ENCODE measurements at regions not wholly inside any gene's neighbourhood (a gene's known extent, or its start where the extent isn't known, plus 50 kb on each side); places are given as distances from the start of the nearest gene placed in this dataset.
A peak's percentile ranks its signal among the peaks of the same experiment; 100 is the strongest.

- no peak for ATAC-seq
Observed at GRCh38 chr6:156110249-156110648, 654.6 kb upstream of the NOX3 start.

GRCh38 chr6:156109713-156110112, 654.1 kb upstream of the NOX3 start:
- no peak for ATAC-seq

- peak; percentile 67 for ATAC-seq
Observed at GRCh38 chr6:156107624-156108101, 652.0 kb upstream of the NOX3 start.

GRCh38 chr6:156102129-156102528, 646.5 kb upstream of the NOX3 start:
- peak; percentile 48 for ATAC-seq

- no peak for ATAC-seq
Observed at GRCh38 chr6:156098839-156099238, 643.2 kb upstream of the NOX3 start.

DNA sequence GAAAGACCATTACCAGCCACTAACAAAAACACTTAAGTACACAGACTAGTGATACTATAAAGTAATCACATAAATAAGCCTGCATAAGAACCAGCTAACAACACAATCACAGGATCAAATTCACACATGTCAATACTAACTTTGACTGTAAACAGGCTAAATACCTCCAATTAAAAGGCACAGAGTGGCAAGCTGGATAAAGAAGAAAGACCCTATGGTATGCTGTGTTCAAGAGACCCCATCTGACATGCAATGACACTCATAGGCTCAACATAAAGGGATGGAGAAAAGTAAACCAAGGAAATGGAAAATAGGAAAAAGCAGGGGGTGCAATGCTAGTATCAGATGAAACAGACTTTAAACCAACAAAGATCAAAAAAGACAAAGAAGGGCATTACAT, 631.8 kb upstream of the NOX3 start:
- ATAC-seq: no peak

GRCh38 chr6:156082012-156082411, 626.4 kb upstream of the NOX3 start:
- ATAC-seq: no peak

GRCh38 chr6:156080371-156080770, 624.7 kb upstream of the NOX3 start:
- ATAC-seq: no peak

DNA sequence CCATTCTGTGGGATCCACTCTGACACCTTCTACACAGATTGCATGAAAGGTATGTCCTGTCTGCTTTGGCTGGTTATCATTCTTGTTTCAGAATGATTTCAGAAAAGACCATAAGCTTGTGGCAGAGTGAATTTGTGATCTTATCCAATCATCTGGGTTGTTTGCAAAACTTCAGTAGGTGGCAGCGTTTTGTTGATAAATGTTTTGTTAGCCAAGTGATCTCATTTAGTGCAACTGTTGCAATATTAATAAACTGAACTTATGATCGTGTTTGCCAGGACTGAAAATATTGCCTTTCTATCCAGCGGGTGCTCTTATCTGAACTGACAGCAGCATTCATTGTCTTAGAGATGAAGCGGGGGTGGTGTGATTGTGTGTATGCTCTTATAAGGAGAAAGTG, 613.2 kb upstream of the NOX3 start:
- no peak for ATAC-seq

GRCh38 chr6:156065849-156066248, 610.2 kb upstream of the NOX3 start:
- ATAC-seq: peak; percentile 95

GRCh38 chr6:156062091-156062563, 606.5 kb upstream of the NOX3 start:
- ATAC-seq: no peak

DNA sequence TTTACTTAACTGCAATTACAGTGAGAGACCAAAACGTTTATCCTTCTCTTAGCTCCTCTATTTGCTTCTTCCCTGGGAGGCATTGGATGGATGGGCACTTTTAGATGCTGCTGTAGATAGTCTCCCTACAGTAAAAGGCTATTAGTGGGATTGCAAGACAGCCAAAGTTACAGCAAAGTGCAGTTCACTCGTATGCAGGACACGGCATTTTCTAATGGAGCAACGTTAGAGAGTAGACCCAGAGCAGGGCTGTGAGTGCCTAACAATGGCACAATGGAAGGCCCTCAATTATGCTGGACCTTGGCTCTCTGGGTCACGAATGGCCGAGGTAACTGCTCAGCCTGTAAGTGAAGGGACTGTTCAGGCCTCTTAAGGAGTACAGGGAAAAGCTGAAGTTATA, 605.8 kb upstream of the NOX3 start:
- ATAC-seq: no peak

GRCh38 chr6:156060013-156060412, 604.4 kb upstream of the NOX3 start:
- no peak for ATAC-seq

DNA sequence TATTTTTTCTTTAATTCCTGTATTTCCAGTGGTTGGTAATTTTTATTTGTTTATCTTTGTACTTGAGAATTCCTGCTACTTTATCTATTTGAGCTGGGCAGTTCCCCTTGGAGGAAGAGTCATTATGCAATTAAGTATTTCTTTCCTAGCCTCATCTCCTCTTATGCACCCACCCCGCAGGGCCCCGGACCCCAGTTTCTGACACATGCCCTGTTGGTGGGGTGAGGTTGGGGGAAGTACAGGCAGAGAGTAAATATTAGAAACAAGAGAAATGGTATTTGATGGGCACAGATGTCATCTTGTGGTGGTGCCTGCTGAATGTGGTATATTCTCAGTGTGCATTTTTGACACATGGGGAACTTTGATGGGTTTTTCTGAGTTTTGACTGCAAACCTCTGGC, 602.7 kb upstream of the NOX3 start:
- no peak for ATAC-seq

GRCh38 chr6:156057869-156058268, 602.2 kb upstream of the NOX3 start:
- no peak for ATAC-seq

DNA sequence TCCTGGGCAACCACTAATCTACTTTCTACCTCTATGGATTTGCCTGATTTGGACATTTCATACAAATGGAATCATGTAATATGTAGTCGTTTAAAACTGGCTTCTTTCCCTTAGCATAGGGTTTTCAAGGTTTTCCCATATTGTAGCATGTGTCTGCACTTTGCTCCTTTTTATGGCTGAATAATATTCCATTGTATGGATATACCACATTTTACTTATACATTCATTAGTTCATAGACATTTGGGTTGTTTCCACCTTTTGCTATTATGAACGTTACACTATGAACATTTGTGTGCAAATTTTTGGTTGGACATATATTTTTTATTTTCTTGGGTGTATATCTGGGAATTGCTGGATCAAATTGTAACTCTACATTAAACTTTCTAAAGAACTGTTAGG, 600.4 kb upstream of the NOX3 start:
- ATAC-seq: no peak

DNA sequence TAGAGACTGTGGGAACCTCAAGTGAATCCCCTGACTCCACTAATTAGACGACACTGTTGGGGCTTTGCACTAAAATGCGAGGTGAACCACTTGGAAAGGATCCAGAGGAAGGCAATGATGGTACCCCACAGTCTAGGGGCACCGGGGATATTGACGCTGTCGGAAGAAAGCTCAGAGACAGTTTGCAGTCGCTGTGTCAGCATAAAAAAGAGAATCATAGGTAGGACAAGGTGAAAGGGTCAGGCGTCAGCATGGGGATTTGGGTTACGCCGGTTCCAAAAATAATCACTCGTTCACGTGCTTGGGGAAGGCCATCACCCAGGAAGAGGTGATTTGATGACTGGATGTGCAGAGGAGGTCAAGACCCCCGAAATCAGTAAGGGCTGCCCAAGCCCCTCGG, 598.0 kb upstream of the NOX3 start:
- ATAC-seq: no peak

DNA sequence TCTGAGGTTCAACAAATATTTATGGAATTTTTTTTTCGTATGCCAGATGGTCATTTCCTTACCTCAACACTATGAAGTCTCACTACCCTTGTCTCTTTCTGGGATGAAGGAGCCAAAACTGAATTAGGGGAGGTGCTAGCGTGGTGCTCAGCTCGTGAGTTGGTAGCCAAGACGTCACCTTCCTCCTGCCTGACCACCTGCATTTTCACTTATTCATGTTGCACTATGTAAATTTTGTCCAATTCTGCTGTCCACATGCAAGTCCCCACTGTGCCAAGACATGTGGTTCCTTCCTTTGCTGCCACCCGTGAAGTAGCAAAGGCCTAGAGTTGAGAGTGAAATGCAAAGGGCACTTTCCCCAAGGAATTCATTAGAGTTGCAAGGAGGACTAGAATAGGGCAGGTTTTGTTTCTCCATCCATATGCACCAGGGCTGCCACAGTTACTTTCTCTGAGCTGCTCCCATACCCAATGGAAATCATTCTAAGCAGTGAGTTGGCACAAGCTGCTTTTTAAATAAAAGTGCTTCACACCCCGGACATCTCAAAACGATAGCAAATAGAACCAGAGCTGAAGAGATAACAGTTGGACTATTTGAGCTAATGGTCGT, 591.3 kb upstream of the NOX3 start:
- ATAC-seq: no peak

DNA sequence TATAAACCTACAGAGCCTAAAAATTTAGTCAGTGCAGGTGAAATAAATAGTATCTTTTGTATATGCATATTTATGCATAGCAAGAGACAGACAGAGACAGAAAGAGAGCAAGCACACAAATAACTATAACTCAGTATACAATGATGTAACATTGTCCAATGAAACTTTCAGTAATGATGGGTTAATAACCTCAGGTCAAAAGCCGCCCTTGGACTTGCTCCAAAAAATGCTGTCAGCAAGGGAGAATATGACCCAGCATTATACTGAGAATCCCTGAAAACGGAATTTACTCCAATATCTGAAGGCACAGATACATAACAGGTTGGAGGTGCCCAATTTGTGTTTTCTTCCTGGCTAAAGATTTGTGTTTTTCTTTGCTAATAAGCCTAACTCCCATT, 590.6 kb upstream of the NOX3 start:
- no peak for ATAC-seq

GRCh38 chr6:156045401-156046267, 590.0 kb upstream of the NOX3 start:
- ATAC-seq: no peak

DNA sequence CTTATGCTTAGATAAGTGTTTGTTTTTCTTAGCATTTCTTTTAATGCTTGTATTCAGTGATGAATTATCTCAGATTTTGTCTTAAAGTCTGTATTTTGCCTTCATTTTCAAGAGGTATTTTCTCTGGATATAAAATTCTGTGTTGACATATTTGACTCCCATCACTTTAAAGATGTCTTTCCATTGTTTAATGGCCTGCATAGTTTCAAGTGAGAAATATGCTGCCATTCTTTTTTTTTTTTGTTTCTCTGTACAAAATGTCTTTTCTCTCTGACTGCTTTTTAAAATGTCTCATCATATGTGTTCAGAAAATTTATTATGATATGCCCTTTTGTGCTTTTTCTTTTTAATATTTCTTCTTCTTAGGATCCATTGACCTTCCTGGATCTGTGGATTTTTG, 578.0 kb upstream of the NOX3 start:
- no peak for ATAC-seq

DNA sequence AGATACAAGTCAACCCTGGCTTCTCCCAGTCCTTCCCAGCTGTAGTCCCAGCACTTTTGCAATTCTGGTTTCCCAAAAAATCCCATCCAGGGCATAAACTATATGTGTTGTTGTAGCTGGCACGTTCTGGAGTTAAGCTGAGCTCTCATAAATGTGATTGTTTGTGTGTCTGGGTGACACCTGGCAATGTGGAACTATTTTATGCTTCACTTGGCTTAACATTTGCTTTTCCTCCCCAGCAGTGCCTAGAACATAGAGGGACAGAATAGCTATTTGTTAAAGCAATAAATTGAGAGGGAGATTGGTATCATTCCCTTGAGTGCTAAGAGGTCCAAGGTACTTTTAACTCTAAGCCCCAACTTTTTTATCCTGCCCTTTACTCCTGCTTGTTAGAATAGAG, 575.9 kb upstream of the NOX3 start:
- no peak for ATAC-seq

- ATAC-seq: no peak
Observed at GRCh38 chr6:156030053-156030452, 574.4 kb upstream of the NOX3 start.
